Activated CD8-positive, alpha-beta T cell treated with anti-CD3 and anti-CD28 coated beads, Interleukin-2, amount 10 ng/mL, durations not matched to agents 7 days and 5 days (primary cell): ENCODE measurements at regions not wholly inside any gene's neighbourhood (a gene's known extent, or its start where the extent isn't known, plus 50 kb on each side); places are given as distances from the start of the nearest gene placed in this dataset.
"Not testable (repeated sequence)": the region's sequence is repeated elsewhere in the genome, so short reads cannot be mapped to it uniquely, and the experiment has no call there.

ENCODE experiments used
- ATAC-seq: fragments of 150-1000 bp; cut with Tn5 transposase; one replicate; pipeline ENCODE4 v1.10.0; 2021; ENCODE audit warnings: moderate library complexity
- CTCF ChIA-PET: fragments of 350-600 bp; sonication (Branson Sonifier 250); formaldehyde crosslinking; loops from one replicate; lab custom pipeline; 2021; ENCODE audit warnings: antibody characterized with exemption; lab: Charles Lee
- POLR2A ChIA-PET: fragments of 350-600 bp; sonication (Branson Sonifier 250); formaldehyde crosslinking; loops from one replicate; lab custom pipeline; 2021; ENCODE audit warnings: antibody characterized with exemption; lab: Charles Lee
- DNase-seq: peaks from one replicate; pipeline ENCODE4 v3.0.0-alpha.2; 2020
- H3K27ac Mint-ChIP-seq: one replicate; pipeline ENCODE4 v1.8.0; 2021; ENCODE audit warnings: mild to moderate bottlenecking, mixed read lengths
- H3K27me3 Mint-ChIP-seq: one replicate; pipeline ENCODE4 v1.8.0; 2021; ENCODE audit warnings: low read depth, mixed read lengths
- H3K36me3 Mint-ChIP-seq: one replicate; pipeline ENCODE4 v1.8.0; 2021; ENCODE audit warnings: low read depth, mixed read lengths
- H3K4me1 Mint-ChIP-seq: one replicate; pipeline ENCODE4 v1.8.0; 2021; ENCODE audit warnings: low read depth, mixed read lengths
- H3K4me3 Mint-ChIP-seq: one replicate; pipeline ENCODE4 v1.8.0; 2021; ENCODE audit warnings: mild to moderate bottlenecking, mixed read lengths
- H3K9me3 Mint-ChIP-seq: one replicate; pipeline ENCODE4 v1.8.0; 2022; ENCODE audit warnings: mixed read lengths; ENCODE audit not compliant: insufficient read depth

- Mint-ChIP-seq H3K27ac (no peak overlapping the region), H3K4me3 (no peak overlapping the region), H3K9me3 (no peaks in the 10 kb centered on the region)
Measured at GRCh38 chr7:49074538-49074937, 150.2 kb downstream of the CDC14C start.

DNA sequence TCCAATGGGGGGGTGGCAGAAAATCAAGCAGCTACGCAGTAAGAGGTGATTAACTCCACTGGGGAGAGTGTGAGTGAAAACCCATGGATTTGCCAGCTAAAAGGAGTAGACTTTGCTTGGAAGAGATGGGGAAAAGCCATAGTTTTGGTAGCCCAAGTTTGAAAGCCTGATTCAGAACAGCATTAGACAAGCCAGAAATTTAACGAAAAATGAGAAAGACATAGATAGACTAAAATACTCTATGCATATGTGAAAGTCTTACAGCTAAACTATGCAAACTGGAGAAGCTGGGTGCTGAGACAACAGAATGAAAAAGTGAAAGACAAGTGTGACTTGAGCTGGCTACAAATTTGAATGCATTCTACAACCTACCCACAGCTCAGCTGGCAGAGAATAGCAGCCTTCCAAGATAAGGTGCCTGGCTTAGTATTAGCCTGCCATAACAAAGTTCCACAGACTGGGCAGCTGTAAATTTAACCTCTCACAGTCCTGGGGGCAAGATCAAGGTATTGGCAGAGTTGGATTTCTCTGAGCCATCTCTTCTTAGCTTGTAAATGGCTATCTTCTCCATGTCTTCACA, 156.6 kb downstream of the CDC14C start:
- no peak for ATAC-seq
- POLR2A ChIA-PET, result no interaction called here
- CTCF ChIA-PET, result no interaction called here
- H3K4me1 Mint-ChIP-seq, result no peaks in the 10 kb centered on the region
- H3K27me3 Mint-ChIP-seq, result no peaks in the 10 kb centered on the region
- H3K4me3 Mint-ChIP-seq, result no peak overlapping the region
- H3K27ac Mint-ChIP-seq, result no peak overlapping the region
- H3K9me3 Mint-ChIP-seq, result no peaks in the 10 kb centered on the region
- no peak for DNase-seq
- H3K36me3 Mint-ChIP-seq, result no peaks in the 10 kb centered on the region

More at GRCh38 chr7:49074538-49074937, 150.2 kb downstream of the CDC14C start:
- Mint-ChIP-seq H3K36me3 (no peaks in the 10 kb centered on the region), H3K4me1 (no peaks in the 10 kb centered on the region), H3K27me3 (no peaks in the 10 kb centered on the region)
- DNase-seq, result no peak
- no peak for ATAC-seq
- ChIA-PET POLR2A (no interaction called here), CTCF (no interaction called here)

- ATAC-seq, result no peak
- Mint-ChIP-seq H3K9me3 (no peaks in the 10 kb centered on the region), H3K27ac (no peak overlapping the region), H3K4me1 (no peaks in the 10 kb centered on the region), H3K27me3 (no peaks in the 10 kb centered on the region), H3K4me3 (no peak overlapping the region), H3K36me3 (no peaks in the 10 kb centered on the region)
- DNase-seq, result no peak
- POLR2A ChIA-PET, result no interaction called here
- CTCF ChIA-PET, result no interaction called here
Measured at GRCh38 chr7:49088017-49088416, 163.7 kb downstream of the CDC14C start.

GRCh38 chr7:49089717-49090116, 165.4 kb downstream of the CDC14C start:
- Mint-ChIP-seq H3K27me3 (no peaks in the 10 kb centered on the region), H3K27ac (no peak overlapping the region), H3K4me3 (no peak overlapping the region), H3K36me3 (no peaks in the 10 kb centered on the region), H3K4me1 (no peaks in the 10 kb centered on the region), H3K9me3 (no peaks in the 10 kb centered on the region)
- DNase-seq (no peak), ATAC-seq (no peak)
- ChIA-PET POLR2A (no interaction called here), CTCF (no interaction called here)

- ATAC-seq (no peak), DNase-seq (no peak)
- CTCF ChIA-PET, result no interaction called here
- Mint-ChIP-seq H3K27me3 (no peaks in the 10 kb centered on the region), H3K9me3 (no peaks in the 10 kb centered on the region), H3K4me3 (no peak overlapping the region), H3K27ac (no peak overlapping the region), H3K4me1 (no peaks in the 10 kb centered on the region), H3K36me3 (no peaks in the 10 kb centered on the region)
- POLR2A ChIA-PET, result no interaction called here
Measured at GRCh38 chr7:49091089-49091488, 166.7 kb downstream of the CDC14C start.

- Mint-ChIP-seq H3K9me3 (no peaks in the 10 kb centered on the region), H3K4me1 (no peaks in the 10 kb centered on the region), H3K27me3 (no peaks in the 10 kb centered on the region), H3K27ac (no peak overlapping the region), H3K4me3 (no peak overlapping the region), H3K36me3 (no peaks in the 10 kb centered on the region)
- ATAC-seq (no peak), DNase-seq (no peak)
- ChIA-PET POLR2A (no interaction called here), CTCF (no interaction called here)
Measured at GRCh38 chr7:49091519-49091918, 167.2 kb downstream of the CDC14C start.

GRCh38 chr7:49093218-49093617, 168.9 kb downstream of the CDC14C start:
- CTCF ChIA-PET, result no interaction called here
- DNase-seq (no peak), ATAC-seq (no peak)
- H3K27me3 Mint-ChIP-seq, result no peaks in the 10 kb centered on the region
- H3K36me3 Mint-ChIP-seq, result no peaks in the 10 kb centered on the region
- H3K4me1 Mint-ChIP-seq, result no peaks in the 10 kb centered on the region
- H3K4me3 Mint-ChIP-seq, result no peak overlapping the region
- no peak overlapping the region for H3K27ac Mint-ChIP-seq
- POLR2A ChIA-PET, result no interaction called here
- no peaks in the 10 kb centered on the region for H3K9me3 Mint-ChIP-seq

DNA sequence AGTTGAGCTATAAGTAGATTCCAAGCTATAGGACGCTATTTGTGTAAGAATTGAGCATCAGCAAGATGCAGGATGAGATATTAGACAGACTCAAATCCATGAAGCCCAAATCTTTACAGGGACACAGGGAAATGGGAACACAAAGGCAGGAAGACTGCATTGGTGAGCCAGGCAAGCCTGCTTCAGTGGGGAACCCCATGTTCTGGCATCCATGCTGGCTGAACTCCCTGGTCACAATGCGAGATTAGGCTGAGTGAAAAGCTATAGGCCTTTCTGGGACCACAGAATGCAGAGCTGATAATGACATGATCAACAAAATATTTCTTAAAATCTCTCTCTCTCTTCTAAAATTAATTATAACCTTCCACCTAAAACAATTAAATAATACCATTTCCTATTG, 170.5 kb downstream of the CDC14C start:
- no peaks in the 10 kb centered on the region for H3K9me3 Mint-ChIP-seq
- H3K27me3 Mint-ChIP-seq, result no peaks in the 10 kb centered on the region
- H3K4me1 Mint-ChIP-seq, result no peaks in the 10 kb centered on the region
- CTCF ChIA-PET, result no interaction called here
- no peak for ATAC-seq
- H3K36me3 Mint-ChIP-seq, result no peaks in the 10 kb centered on the region
- no peak overlapping the region for H3K27ac Mint-ChIP-seq
- no peak overlapping the region for H3K4me3 Mint-ChIP-seq
- no peak for DNase-seq
- POLR2A ChIA-PET, result no interaction called here

GRCh38 chr7:49099587-49100326, 175.4 kb downstream of the CDC14C start:
- H3K9me3 Mint-ChIP-seq, result no peaks in the 10 kb centered on the region

DNA sequence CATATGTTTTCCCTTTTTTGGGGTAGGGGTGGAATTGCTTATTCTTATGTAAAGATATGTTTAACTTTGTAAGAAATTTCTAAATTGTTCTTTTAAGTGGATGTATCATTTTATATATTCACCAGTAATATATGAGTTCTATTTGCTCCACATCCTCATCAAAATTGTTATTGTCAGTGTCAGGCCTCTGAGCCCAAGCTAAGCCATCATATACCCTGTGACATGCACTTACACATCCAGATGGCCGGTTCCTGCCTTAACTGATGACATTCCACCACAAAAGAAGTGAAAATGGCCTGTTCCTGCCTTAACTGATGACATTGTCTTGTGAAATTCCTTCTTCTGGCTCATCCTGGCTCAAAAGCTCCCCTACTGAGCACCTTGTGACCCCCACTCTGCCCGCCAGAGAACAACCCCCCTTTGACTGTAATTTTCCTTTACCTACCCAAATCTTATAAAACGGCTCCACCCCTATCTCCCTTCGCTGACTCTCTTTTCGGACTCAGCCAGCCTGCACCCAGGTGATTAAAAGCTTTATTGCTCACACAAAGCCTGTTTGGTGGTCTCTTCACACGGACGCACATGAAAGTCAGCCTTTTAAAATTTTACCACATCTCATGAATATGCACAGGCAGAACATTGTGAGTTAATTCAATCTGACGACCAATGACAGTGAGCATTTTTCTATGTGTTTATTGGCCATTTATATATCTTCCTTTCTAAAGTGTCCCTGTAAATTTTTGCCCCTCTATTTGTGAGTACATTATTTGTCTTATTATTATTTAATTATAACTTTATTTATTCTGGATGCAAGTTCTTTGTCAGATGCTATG, 176.8 kb downstream of the CDC14C start:
- H3K9me3 Mint-ChIP-seq, H3K27ac Mint-ChIP-seq, POLR2A ChIA-PET, ATAC-seq, H3K4me3 Mint-ChIP-seq, H3K27me3 Mint-ChIP-seq, DNase-seq, CTCF ChIA-PET, H3K36me3 Mint-ChIP-seq, H3K4me1 Mint-ChIP-seq: not testable (repeated sequence)

More at GRCh38 chr7:49099587-49100326, 175.4 kb downstream of the CDC14C start:
- Mint-ChIP-seq H3K36me3 (no peaks in the 10 kb centered on the region), H3K27ac (no peak overlapping the region), H3K27me3 (no peaks in the 10 kb centered on the region), H3K4me3 (no peak overlapping the region), H3K4me1 (no peaks in the 10 kb centered on the region)
- ATAC-seq (no peak), DNase-seq (no peak)
- ChIA-PET CTCF (no interaction called here), POLR2A (no interaction called here)

DNA sequence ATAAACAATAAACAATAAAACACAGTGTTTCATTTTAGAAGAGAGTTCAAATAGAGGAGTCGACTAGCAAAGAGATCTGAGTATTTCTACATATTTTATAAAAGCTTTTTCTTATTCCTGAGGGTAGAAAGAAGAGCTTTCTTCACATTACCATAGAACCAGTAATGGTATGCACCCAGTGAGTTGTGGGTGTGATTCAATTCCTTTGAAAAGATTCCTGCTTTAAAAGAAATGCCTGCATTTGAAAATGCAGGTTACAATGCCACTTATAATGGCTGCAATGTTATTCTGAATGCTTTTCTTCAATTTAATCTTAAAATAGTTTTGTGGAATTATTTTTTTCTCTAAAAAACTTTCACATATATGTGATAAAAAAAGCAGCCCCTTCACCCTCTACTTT, 178.1 kb downstream of the CDC14C start:
- no peak for DNase-seq
- ATAC-seq, result no peak
- ChIA-PET CTCF (no interaction called here), POLR2A (no interaction called here)
- no peaks in the 10 kb centered on the region for H3K9me3 Mint-ChIP-seq
- no peak overlapping the region for H3K4me3 Mint-ChIP-seq
- no peaks in the 10 kb centered on the region for H3K27me3 Mint-ChIP-seq
- H3K27ac Mint-ChIP-seq, result no peak overlapping the region
- H3K4me1 Mint-ChIP-seq, result no peaks in the 10 kb centered on the region
- no peaks in the 10 kb centered on the region for H3K36me3 Mint-ChIP-seq

GRCh38 chr7:49111706-49112105, 187.4 kb downstream of the CDC14C start:
- H3K27ac Mint-ChIP-seq, result no peak overlapping the region

More at GRCh38 chr7:49111706-49112105, 187.4 kb downstream of the CDC14C start:
- H3K36me3 Mint-ChIP-seq, result no peaks in the 10 kb centered on the region
- H3K4me1 Mint-ChIP-seq, result no peaks in the 10 kb centered on the region
- POLR2A ChIA-PET, result no interaction called here
- no peaks in the 10 kb centered on the region for H3K27me3 Mint-ChIP-seq
- no peak overlapping the region for H3K4me3 Mint-ChIP-seq
- peaks cover 10% of the 10 kb centered on the region for H3K9me3 Mint-ChIP-seq
- no peak for ATAC-seq
- no peak for DNase-seq
- CTCF ChIA-PET, result no interaction called here
